GM23338 (cell line): ENCODE measurements at regions not wholly inside any gene's neighbourhood (a gene's known extent, or its start where the extent isn't known, plus 50 kb on each side); places are given as distances from the start of the nearest gene placed in this dataset.

Experiments
- ATAC-seq: fragments of 200-7000 bp; cut with Tn5 transposase; 3 replicates; pipeline ENCODE4 v1.9.1; 2020
- DNase-seq: peaks from one replicate; pipeline ENCODE4 v3.0.0-alpha.2; 2015; ENCODE audit warnings: low spot score
- H2AFZ ChIP-seq: fragments of 200-600 bp; sonication (generic); 2 replicates; pipeline ENCODE4 v1.8.0; 2016; ENCODE audit warnings: antibody characterized with exemption, mild to moderate bottlenecking, moderate library complexity
- H3F3A ChIP-seq: fragments of 200-600 bp; sonication (generic); replicated peaks from 2 replicates; pipeline ENCODE4 v1.8.0; 2017; ENCODE audit warnings: antibody characterized with exemption, mixed run types, low read depth
- H3K27ac ChIP-seq: fragments of 200-600 bp; sonication (generic); 2 replicates; pipeline ENCODE4 v1.6.1; 2016; ENCODE audit warnings: low read depth
- H3K27me3 ChIP-seq: fragments of 200-600 bp; sonication (generic); 2 replicates; pipeline ENCODE4 v1.8.0; 2016; ENCODE audit warnings: mild to moderate bottlenecking, mixed run types, moderate library complexity; ENCODE audit not compliant: insufficient read depth
- H3K36me3 ChIP-seq: fragments of 200-600 bp; sonication (generic); 2 replicates; pipeline ENCODE4 v1.8.0; 2016; ENCODE audit warnings: mild to moderate bottlenecking; ENCODE audit not compliant: insufficient read depth
- H3K4me1 ChIP-seq: fragments of 200-600 bp; sonication (generic); 2 replicates; pipeline ENCODE4 v1.8.0; 2016; ENCODE audit warnings: mild to moderate bottlenecking, moderate library complexity; ENCODE audit not compliant: insufficient read depth
- H3K4me2 ChIP-seq: fragments of 200-600 bp; sonication (generic); 2 replicates; pipeline ENCODE4 v1.7.1; 2017; ENCODE audit warnings: mixed run types
- H3K4me3 ChIP-seq: fragments of 200-600 bp; sonication (generic); 2 replicates; pipeline ENCODE4 v1.6.1; 2016; ENCODE audit warnings: mixed run types
- H3K79me2 ChIP-seq: fragments of 200-600 bp; sonication (generic); replicated peaks from 2 replicates; pipeline ENCODE4 v1.8.0; 2017; ENCODE audit warnings: mild to moderate bottlenecking; ENCODE audit not compliant: insufficient read depth
- H3K9me2 ChIP-seq: fragments of 200-600 bp; sonication (generic); 2 replicates; pipeline ENCODE4 v1.8.0; 2017; ENCODE audit not compliant: insufficient read depth
- H4K20me1 ChIP-seq: fragments of 200-600 bp; sonication (generic); replicated peaks from 2 replicates; pipeline ENCODE4 v1.8.0; 2017; ENCODE audit warnings: mild to moderate bottlenecking; ENCODE audit not compliant: insufficient read depth
- H3K27ac Mint-ChIP-seq: 2 replicates; pipeline ENCODE4 v1.8.0; 2020; ENCODE audit warnings: inconsistent platforms, mild to moderate bottlenecking, moderate library complexity, mixed read lengths
- H3K27me3 Mint-ChIP-seq: 3 replicates; pipeline ENCODE4 v1.8.0; 2022; ENCODE audit warnings: low read depth, mild to moderate bottlenecking, moderate library complexity, mixed read lengths, inconsistent platforms; ENCODE audit not compliant: insufficient read depth, poor library complexity
- H3K36me3 Mint-ChIP-seq: 3 replicates; pipeline ENCODE4 v1.8.0; 2021; ENCODE audit warnings: low read depth, mild to moderate bottlenecking, inconsistent platforms, moderate library complexity, mixed read lengths
- H3K4me1 Mint-ChIP-seq: 3 replicates; pipeline ENCODE4 v1.8.0; 2020; ENCODE audit warnings: mild to moderate bottlenecking, inconsistent platforms, mixed read lengths
- H3K4me3 Mint-ChIP-seq: 3 replicates; pipeline ENCODE4 v1.8.0; 2021; ENCODE audit warnings: moderate library complexity, mild to moderate bottlenecking, inconsistent platforms, mixed read lengths
- H3K9me3 Mint-ChIP-seq: 3 replicates; pipeline ENCODE4 v1.8.0; 2020; ENCODE audit warnings: moderate library complexity, mild to moderate bottlenecking, inconsistent platforms, mixed read lengths
- CREB1 ChIP-seq: fragments of 250-450 bp; sonication (Bioruptor Pico); IDR thresholded peaks from 2 replicates; pipeline ENCODE4 v1.5.0; 2020; ENCODE audit warnings: low read depth, mild to moderate bottlenecking, moderate library complexity
- ETS1 ChIP-seq: IDR thresholded peaks from 2 replicates; pipeline ENCODE4 v1.6.1; 2016; ENCODE audit warnings: antibody characterized with exemption
- EZH2phosphoT487 ChIP-seq: fragments of 200-600 bp; sonication (generic); IDR thresholded peaks from one replicate; pipeline ENCODE4 v1.8.1; 2018; ENCODE audit warnings: antibody characterized with exemption; ENCODE audit not compliant: unreplicated experiment
- POLR2AphosphoS5 ChIP-seq: IDR thresholded peaks from 2 replicates; pipeline ENCODE4 v1.6.1; 2016; ENCODE audit warnings: antibody characterized with exemption, low read depth
- STAT1 ChIP-seq: IDR thresholded peaks from one replicate; pipeline ENCODE4 v1.6.1; 2016; ENCODE audit warnings: antibody characterized with exemption; ENCODE audit not compliant: unreplicated experiment
- ZNF114 ChIP-seq: fragments of 250-450 bp; sonication (Bioruptor Pico); IDR thresholded peaks from 2 replicates; pipeline ENCODE4 v1.5.0; 2020; ENCODE audit warnings: mild to moderate bottlenecking, moderate library complexity
- ZNF462 ChIP-seq: fragments of 250-450 bp; sonication (Bioruptor Pico); IDR thresholded peaks from 2 replicates; pipeline ENCODE4 v1.5.0; 2020; ENCODE audit warnings: mild to moderate bottlenecking, moderate library complexity

DNA sequence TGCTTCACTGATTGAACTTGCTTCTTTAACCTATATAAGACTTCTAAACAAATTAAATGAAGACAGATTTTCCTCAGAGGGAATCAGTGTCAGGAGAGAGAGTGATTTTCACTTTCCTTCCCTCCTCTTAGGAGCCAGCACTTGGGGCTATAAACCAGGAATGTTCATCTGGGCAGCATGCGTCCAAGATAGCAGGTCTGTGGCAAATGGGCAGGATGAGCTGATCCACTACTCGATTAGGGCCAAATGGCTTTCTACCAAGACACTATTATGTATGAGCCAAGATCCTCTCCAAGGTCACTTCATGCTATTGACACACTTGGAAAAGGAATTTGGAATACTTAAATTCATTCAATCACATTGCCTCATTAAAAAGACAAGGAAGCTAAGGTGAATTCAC, 203.9 kb upstream of the GRID2 start:
- DNase-seq = no peak
- H3K27ac Mint-ChIP-seq = no peak overlapping the region
- Histone ChIP-seq H3K9me2 (no peaks in the 10 kb centered on the region), H3K4me3 (no peak overlapping the region), H3K79me2 (no peaks in the 10 kb centered on the region), H3K27ac (no peak overlapping the region), H4K20me1 (no peaks in the 10 kb centered on the region), H3K4me2 (no peak overlapping the region), H3F3A (no peaks in the 10 kb centered on the region), H3K36me3 (no peaks in the 10 kb centered on the region), H3K4me1 (0 out of 2 replicates have a peak, but pooled peaks cover 4% of the 10 kb centered on the region), H3K27me3 (no peaks in the 10 kb centered on the region), H2AFZ (no peak overlapping the region)
- no peaks in the 10 kb centered on the region for H3K9me3 Mint-ChIP-seq
- peaks cover 4% of the 10 kb centered on the region; the same call in 1 of the 3 replicates for H3K4me1 Mint-ChIP-seq
- H3K4me3 Mint-ChIP-seq = no peak overlapping the region
- no peak for ATAC-seq
- no peaks in the 10 kb centered on the region for H3K27me3 Mint-ChIP-seq
- no peaks in the 10 kb centered on the region for H3K36me3 Mint-ChIP-seq
- TF ChIP-seq CREB1 (CRISPR knock-in tag) (no peak), ZNF114 (CRISPR knock-in tag) (no peak), EZH2phosphoT487 (no peak), POLR2AphosphoS5 (no peak), ZNF462 (no peak), STAT1 (no peak), ETS1 (no peak)
